PC-3 (cell line): ENCODE measurements at regions not wholly inside any gene's neighbourhood (a gene's known extent, or its start where the extent isn't known, plus 50 kb on each side); places are given as distances from the start of the nearest gene placed in this dataset.

Experiments
- ATAC-seq: fragments of 200-7000 bp; cut with Tn5 transposase; 2 replicates; pipeline ENCODE4 v1.9.1; 2020; ENCODE audit warnings: mild to moderate bottlenecking, moderate library complexity
- BruUV-seq: library from RNA; stranded (reverse); fragments of 400-500 nt; replicated peaks from 2 replicates; lab custom pipeline; 2021; lab: Mats Ljungman, UMichigan
- CTCF ChIA-PET: fragments of 300-600 bp; sonication (Branson Sonifier 250); formaldehyde crosslinking; loops from one replicate; lab custom pipeline; 2022; ENCODE audit warnings: antibody characterized with exemption; lab: Charles Lee
- POLR2A ChIA-PET: fragments of 300-600 bp; sonication (Branson Sonifier 250); formaldehyde crosslinking; loops from one replicate; lab custom pipeline; 2022; ENCODE audit warnings: antibody characterized with exemption; ENCODE audit not compliant: unreplicated experiment; lab: Charles Lee
- DNase-seq: peaks from one replicate; pipeline ENCODE4 v3.0.0-alpha.2; 2015
- H2AFZ ChIP-seq: fragments of 300-600 bp; sonication (generic); 2 replicates; pipeline ENCODE4 v1.6.0; 2016; ENCODE audit warnings: antibody characterized with exemption, low read length
- H3F3A ChIP-seq: fragments of 300-600 bp; sonication (generic); one replicate; pipeline ENCODE4 v1.6.0; 2017; ENCODE audit warnings: antibody characterized with exemption, low read length, control low read depth, mild to moderate bottlenecking; ENCODE audit not compliant: unreplicated experiment
- H3K27ac ChIP-seq: fragments of 300-600 bp; sonication (generic); 2 replicates; pipeline ENCODE4 v1.5.1; 2016; ENCODE audit warnings: mild to moderate bottlenecking, low read length
- H3K27me3 ChIP-seq: fragments of 300-600 bp; sonication (generic); 2 replicates; pipeline ENCODE4 v1.6.1; 2016; ENCODE audit warnings: low read length, mixed read lengths
- H3K36me3 ChIP-seq: fragments of 300-600 bp; sonication (generic); 2 replicates; pipeline ENCODE4 v1.6.1; 2016; ENCODE audit warnings: low read depth, mixed run types, low read length, mixed read lengths
- H3K4me1 ChIP-seq: fragments of 300-600 bp; sonication (generic); 2 replicates; pipeline ENCODE4 v1.5.1; 2016; ENCODE audit warnings: low read length; ENCODE audit not compliant: insufficient read depth
- H3K4me2 ChIP-seq: fragments of 300-600 bp; sonication (generic); 2 replicates; pipeline ENCODE4 v1.6.0; 2016; ENCODE audit warnings: low read length
- H3K4me3 ChIP-seq: fragments of 300-600 bp; sonication (generic); 2 replicates; pipeline ENCODE4 v1.5.1; 2016; ENCODE audit warnings: mild to moderate bottlenecking, low read length, mixed read lengths
- H3K79me2 ChIP-seq: fragments of 300-600 bp; sonication (generic); 2 replicates; pipeline ENCODE4 v1.6.1; 2017; ENCODE audit warnings: low read length, mixed read lengths
- H3K9ac ChIP-seq: fragments of 300-600 bp; sonication (generic); 2 replicates; pipeline ENCODE4 v1.6.0; 2016; ENCODE audit warnings: mild to moderate bottlenecking, low read length
- H3K9me2 ChIP-seq: fragments of 300-600 bp; sonication (generic); replicated peaks from 2 replicates; pipeline ENCODE4 v1.6.1; 2016; ENCODE audit warnings: mixed run types, low read length, mixed read lengths
- H3K9me3 ChIP-seq: fragments of 300-600 bp; sonication (generic); 2 replicates; pipeline ENCODE4 v1.6.1; 2016; ENCODE audit warnings: low read length, mixed read lengths
- H4K20me1 ChIP-seq: fragments of 300-600 bp; sonication (generic); 2 replicates; pipeline ENCODE4 v1.6.1; 2016; ENCODE audit warnings: low read length, mixed read lengths
- EZH2 ChIP-seq: fragments of 300-600 bp; sonication (generic); IDR thresholded peaks from one replicate; pipeline ENCODE4 v1.6.1; 2017; ENCODE audit warnings: antibody characterized with exemption, mild to moderate bottlenecking, low read length; ENCODE audit not compliant: unreplicated experiment
- EZH2phosphoT487 ChIP-seq: fragments of 300-600 bp; sonication (generic); IDR thresholded peaks from 2 replicates; pipeline ENCODE4 v1.6.1; 2018; ENCODE audit warnings: mild to moderate bottlenecking, antibody characterized with exemption, low read length, borderline replicate concordance
- intact Hi-C: fragments of 100-400 bp; cut with micrococcal nuclease; formaldehyde crosslinking; loops from 2 replicates; pipeline ENCODE4 v1.9.0; 2023
- TF ChIP-seq, protein P1 (sequence below): fragments of 300-600 bp; sonication (generic); conservative IDR thresholded peaks from 2 replicates; pipeline ENCODE4 v1.5.1; 2017; ENCODE audit warnings: antibody characterized with exemption, low read depth, mild to moderate bottlenecking, low read length

DNA sequence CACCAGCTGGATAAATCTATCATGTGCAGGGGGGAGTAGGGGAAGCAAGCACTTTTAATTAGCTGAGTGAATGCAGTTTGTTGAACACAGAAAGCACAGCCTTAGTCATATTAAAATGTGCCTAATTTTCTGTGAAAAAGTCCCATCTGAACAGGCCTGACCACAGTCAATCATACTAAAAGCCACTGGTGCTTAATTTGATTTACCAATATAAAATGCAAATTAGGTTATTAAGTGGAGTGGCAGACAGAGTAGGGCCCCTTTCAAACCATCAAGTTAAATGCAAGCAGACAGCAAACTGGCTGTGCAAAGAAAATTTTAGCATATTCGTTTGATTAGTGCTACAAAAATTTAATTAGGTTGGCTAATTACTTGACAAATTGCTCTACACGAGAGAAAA is 176.1 kb downstream of the ISL1 start:
- Histone ChIP-seq H4K20me1 (no peaks in the 10 kb centered on the region), H3K36me3 (no peaks in the 10 kb centered on the region), H3K4me2 (no peak overlapping the region), H3K9me2 (no peaks in the 10 kb centered on the region), H2AFZ (no peak overlapping the region), H3K4me3 (no peak overlapping the region), H3K9ac (no peak overlapping the region), H3K27ac (no peak overlapping the region), H3K4me1 (no peaks in the 10 kb centered on the region), H3K27me3 (no peaks in the 10 kb centered on the region), H3K9me3 (no peaks in the 10 kb centered on the region), H3K79me2 (no peaks in the 10 kb centered on the region), H3F3A (no peaks in the 10 kb centered on the region)
- no peak for ATAC-seq
- TF ChIP-seq, protein P1, sequence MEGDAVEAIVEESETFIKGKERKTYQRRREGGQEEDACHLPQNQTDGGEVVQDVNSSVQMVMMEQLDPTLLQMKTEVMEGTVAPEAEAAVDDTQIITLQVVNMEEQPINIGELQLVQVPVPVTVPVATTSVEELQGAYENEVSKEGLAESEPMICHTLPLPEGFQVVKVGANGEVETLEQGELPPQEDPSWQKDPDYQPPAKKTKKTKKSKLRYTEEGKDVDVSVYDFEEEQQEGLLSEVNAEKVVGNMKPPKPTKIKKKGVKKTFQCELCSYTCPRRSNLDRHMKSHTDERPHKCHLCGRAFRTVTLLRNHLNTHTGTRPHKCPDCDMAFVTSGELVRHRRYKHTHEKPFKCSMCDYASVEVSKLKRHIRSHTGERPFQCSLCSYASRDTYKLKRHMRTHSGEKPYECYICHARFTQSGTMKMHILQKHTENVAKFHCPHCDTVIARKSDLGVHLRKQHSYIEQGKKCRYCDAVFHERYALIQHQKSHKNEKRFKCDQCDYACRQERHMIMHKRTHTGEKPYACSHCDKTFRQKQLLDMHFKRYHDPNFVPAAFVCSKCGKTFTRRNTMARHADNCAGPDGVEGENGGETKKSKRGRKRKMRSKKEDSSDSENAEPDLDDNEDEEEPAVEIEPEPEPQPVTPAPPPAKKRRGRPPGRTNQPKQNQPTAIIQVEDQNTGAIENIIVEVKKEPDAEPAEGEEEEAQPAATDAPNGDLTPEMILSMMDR, result no peak
- TF ChIP-seq EZH2, result no peak
- no peak for TF ChIP-seq EZH2phosphoT487
- ChIA-PET POLR2A (no interaction called here), CTCF (no interaction called here)
- no TSS peak for BruUV-seq
- DNase-seq, result no peak
- intact Hi-C loops, result no loop called here

DNA sequence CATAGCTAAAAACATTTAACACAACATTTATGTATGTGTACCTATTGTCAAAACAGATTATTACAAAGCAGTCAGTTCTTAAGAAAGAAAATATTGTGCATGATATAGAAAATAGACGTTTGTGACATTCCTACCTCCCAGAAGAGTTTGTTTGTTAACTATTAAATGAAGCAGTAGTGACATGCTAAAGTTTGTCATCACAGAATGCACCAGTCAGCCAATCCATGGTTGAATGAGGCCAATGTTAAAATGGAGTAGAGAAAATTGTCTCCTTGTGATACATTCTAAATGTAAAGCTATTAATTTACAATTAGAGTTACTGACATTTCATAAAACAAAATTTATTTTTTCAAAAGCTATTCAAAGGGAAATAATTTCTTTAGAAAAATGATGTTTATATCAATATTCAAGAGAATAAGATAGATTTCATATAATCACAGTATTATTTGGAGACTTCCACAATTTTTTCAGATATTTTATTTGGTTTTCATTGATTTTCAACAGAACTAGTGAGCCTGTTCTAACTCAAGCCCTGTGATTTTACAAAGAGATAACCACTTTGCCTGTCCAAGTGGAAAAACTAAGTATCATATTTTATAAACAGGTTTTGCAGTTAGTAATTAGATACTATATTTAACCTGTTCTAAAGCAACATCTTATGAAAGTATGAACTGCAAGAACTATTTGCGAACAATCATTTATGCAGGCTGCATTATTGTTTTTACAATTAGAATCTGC is 176.8 kb downstream of the ISL1 start:
- CTCF ChIA-PET, result no interaction called here
- Histone ChIP-seq H3K4me1 (no peaks in the 10 kb centered on the region), H3K79me2 (no peaks in the 10 kb centered on the region), H2AFZ (no peak overlapping the region), H3K9ac (no peak overlapping the region), H3K36me3 (no peaks in the 10 kb centered on the region), H3F3A (no peaks in the 10 kb centered on the region), H3K27me3 (no peaks in the 10 kb centered on the region), H3K27ac (no peak overlapping the region), H3K4me2 (no peak overlapping the region), H3K4me3 (no peak overlapping the region), H3K9me3 (no peaks in the 10 kb centered on the region), H4K20me1 (no peaks in the 10 kb centered on the region), H3K9me2 (no peaks in the 10 kb centered on the region)
- no TSS peak for BruUV-seq
- TF ChIP-seq EZH2phosphoT487 (no peak), EZH2 (no peak)
- TF ChIP-seq, protein P1, result no peak
- POLR2A ChIA-PET, result no interaction called here
- no peak for ATAC-seq
- no peak for DNase-seq
- intact Hi-C loops, result no loop called here

DNA sequence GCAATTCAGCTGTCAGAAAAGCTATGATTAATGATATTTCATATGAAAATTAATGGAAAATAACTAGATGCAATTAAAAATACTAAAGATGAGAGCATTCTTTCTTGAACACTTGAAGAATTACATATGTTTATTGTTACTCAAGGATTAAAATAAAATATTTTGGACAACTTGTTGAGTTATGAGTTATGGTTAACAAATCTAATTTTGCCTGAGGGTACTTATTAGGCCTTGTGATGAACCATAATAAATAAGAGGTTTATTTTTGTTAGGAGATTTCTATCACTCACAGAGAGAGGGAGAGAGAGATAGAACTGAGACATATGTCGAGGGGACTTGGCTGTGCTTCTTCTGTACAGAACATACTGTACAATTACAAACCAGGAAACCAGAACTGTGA is 183.7 kb downstream of the ISL1 start:
- DNase-seq, result no peak
- no peaks in the 10 kb centered on the region for H3K4me1 ChIP-seq
- ChIA-PET CTCF (no interaction called here), POLR2A (no interaction called here)
- H4K20me1 ChIP-seq, result no peaks in the 10 kb centered on the region
- H3F3A ChIP-seq, result no peaks in the 10 kb centered on the region
- no peak overlapping the region for H3K9ac ChIP-seq
- no peaks in the 10 kb centered on the region for H3K27me3 ChIP-seq
- H3K79me2 ChIP-seq, result no peaks in the 10 kb centered on the region
- intact Hi-C loops, result no loop called here
- ATAC-seq, result no peak
- H3K36me3 ChIP-seq, result no peaks in the 10 kb centered on the region
- no peaks in the 10 kb centered on the region for H3K9me3 ChIP-seq
- no peak overlapping the region for H2AFZ ChIP-seq
- no peak overlapping the region for H3K4me3 ChIP-seq
- no TSS peak for BruUV-seq
- H3K9me2 ChIP-seq, result no peaks in the 10 kb centered on the region
- TF ChIP-seq EZH2, result no peak
- TF ChIP-seq, protein P1, result no peak
- no peak for TF ChIP-seq EZH2phosphoT487
- no peak overlapping the region for H3K27ac ChIP-seq
- H3K4me2 ChIP-seq, result no peak overlapping the region
